Cerebellar cortex (tissue), 1 donor: ENCODE measurements at regions not wholly inside any gene's neighbourhood (a gene's known extent, or its start where the extent isn't known, plus 50 kb on each side); places are given as distances from the start of the nearest gene placed in this dataset.
"Not testable (repeated sequence)": the region's sequence is repeated elsewhere in the genome, so short reads cannot be mapped to it uniquely, and the experiment has no call there.

ENCODE experiments used
- DNase-seq: peaks from one replicate; pipeline ENCODE4 v3.0.0-alpha.2; 2015; ENCODE audit warnings: low spot score

DNA sequence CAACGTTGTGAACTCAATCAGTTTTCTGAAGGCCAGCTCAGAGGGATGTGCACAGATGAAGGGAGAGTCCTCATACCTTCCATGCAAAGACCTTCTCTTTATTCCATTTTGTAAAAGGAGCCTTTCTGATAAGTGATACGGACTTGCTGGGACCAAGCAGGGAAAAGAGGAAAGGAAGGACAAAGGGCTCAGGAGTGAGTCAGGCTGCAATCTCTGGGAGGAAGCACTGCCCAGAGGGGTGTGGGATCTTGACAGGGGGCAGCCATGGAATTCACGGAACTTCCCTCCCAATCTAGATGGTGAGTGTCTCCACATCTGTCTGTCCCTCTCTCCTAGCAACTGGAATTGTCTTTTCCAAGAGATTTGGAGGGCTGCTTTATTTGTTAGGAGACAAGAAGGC, 281.4 kb upstream of the CELF4 start:
- no peak for DNase-seq

DNA sequence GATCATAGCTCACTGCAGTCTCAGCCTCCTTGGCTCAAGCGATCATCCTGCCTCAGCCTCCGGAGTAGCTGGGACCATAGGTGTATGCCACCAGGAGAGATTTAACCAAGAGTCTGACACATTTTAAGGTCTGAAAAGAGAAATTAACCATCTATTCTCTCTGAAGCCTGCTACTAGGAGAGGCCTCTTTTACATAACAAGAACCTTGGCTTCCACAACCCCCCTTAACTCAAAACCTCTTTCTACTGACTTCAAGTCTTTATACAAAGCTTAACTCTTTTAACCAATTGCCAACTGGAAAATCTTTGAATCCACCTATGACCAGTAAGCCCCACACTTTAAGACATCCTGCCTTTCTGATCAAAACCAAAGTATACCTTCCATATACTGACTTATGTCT, 279.9 kb upstream of the CELF4 start:
- no peak for DNase-seq

DNA sequence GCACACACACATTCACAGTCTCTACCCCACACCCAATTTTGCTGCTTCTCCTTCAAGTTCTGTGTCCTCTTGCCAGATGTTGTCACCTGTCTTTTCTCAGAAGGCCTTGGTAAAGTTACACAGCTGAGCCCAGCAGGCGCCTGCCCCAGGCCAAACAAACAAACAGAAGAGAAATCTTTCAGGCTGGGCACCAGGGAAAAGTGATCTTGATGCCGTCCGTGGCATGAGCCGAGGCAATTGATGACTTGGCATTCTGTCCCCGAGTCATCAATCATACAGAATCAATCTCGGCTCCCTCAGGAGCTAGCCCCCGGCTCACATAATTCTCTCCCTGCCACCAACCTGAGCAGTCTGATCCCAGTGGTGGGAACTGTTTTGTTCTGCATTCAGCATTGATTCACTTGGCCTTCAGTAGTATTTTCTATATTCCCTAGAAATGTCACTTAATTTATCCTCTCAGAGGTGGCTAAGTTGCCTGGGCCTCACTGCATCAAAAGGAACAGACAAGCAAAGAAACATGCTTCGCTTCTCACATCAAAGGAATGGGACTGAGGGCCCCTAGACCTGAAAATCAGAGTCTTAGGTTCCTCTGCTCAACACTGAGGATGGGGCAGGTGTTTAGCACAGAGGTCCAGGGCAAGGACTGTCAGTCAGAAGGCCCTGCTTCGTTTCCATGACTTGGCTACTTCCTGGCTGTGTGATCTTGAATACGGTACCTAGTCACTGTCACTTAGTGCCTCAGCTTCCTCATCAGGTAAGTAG, 278.8 kb upstream of the CELF4 start:
- no peak for DNase-seq

DNA sequence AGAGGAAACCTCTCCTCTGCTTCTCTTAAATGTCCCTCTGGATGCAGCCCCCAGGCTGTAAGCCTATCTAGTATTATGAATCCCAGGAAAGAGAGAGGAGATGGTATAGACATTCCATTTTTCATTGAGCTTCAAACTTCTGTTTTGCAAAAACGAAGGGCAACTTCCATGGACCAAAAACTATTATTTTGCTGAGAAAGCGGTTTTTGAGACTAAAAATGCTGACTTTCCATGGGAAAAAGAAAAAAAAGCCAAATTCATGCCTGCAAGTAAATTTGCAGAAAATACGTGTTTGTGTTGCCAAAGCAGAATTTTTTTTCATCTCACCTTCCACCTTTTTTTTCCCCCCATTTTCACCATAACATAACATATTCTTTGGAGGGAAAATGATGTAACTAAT, 272.5 kb upstream of the CELF4 start:
- DNase-seq: no peak

DNA sequence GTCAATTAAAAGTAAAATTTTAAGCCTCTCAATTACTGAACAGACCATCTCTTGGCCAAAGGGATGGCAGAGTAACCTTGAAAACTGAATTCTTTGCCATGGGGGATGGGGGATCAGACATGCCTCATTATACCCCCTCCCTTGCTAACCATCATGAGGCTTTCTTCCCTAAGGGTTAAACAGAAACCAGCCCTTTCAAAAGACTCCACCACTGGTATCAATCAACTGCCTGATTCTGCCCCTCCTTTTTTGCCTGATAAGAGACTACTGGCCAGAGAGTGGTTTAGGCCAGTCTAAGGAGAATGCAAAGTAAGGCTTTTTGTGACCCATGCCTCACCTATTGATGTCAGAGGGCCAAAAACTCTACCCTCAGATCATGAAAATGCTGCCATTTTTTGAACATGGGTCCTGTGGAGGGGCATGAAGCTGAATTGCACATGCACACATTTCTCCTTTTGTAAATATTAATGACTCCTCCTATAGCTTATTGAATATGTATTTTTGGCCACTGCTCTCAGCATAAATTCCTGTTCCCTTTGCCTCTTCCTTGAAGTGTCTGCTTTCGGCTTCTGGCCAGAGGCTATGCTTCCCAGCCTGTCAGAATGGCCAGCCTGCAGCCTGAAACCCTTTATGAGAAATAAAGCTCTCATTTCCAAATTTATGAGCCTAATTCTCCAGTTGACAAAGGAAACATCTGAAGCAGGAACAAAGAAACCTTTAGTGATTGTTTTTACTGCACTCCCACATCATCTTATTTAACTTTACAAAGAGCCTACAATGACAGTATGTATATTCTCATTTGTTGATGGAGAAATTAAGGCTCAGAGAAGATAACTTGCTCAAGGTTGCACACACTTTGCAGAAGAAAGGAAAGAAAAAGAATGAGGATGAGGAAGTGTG, 270.7 kb upstream of the CELF4 start:
- DNase-seq: no peak

DNA sequence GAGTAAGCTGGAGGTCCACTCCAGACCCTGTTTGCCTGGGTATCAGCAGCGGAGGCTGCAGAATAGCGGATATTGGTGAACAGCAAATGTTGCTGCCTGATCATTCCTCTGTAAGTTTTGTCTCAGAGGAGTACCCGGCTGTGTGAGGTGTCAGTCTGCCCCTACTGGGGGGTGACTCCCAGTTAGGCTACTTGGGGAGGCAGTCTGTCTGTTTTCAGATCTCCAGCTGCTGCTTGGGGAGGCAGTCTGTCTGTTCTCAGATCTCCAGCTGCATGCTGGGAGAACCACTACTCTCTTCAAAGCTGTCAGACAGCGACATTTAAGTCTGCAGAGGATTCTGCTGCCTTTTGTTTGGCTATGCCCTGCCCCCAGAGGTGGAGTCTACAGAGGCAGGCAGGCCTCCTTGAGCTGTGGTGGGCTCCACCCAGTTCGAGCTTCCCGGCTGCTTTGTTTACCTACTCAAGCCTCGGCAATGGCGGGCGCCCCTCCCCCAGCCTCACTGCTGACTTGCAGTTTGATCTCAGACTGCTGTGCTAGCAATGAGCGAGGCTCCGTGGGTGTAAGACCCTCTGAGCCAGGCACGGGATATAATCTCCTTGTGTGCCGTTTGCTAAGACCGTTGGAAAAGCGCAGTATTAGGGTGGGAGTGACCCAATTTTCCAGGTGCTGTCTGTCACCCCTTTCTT, 266.6 kb upstream of the CELF4 start:
- DNase-seq: not testable (repeated sequence)

DNA sequence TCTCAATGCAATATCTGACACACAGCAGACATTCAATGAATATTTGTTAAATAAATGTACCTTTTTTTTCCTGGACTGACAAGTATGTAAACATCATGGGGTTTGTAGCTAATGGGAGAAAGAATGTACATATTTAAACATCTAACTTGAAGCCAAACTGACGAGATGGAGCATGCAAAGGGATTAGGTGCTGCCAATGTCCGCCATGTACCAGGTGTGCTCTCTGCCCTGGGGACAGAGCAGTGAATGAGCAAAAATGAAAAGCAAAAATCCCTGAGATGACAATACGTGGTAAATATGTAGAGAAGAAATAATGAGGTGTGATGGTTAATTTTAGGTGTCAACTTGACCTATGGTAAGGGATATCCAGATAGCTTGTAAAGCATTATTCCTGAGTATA, 247.4 kb upstream of the CELF4 start:
- no peak for DNase-seq

DNA sequence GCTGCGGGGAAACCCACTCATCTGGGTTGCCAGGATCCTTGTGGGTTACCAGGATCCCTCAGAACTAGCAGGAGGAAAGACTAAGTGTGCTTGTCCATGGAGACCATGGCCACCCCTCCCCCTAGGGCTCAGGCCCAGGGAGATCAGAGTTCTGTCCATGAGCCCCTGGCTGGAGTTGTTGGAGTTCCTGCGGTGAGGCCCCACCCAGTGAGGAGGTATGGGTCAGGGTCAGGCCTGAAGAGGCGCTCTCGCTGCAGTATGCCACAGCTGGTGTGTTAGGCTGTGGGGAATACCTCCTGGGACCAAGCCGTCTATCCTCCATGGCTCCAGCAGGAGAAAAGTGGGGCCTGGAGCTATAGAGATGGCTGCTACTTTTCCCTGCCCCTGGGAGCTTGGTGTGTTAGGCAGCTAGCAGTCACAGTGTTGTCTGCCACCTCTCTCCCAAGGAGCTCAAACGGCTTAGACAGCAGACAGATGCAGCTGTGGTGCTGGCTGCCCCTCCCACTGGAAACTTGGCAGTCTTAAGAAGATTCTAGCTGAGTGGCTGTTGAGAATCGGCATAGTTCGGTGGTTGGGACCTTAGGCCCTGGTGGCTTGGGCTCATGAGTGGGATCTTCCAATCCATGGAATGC, 240.3 kb upstream of the CELF4 start:
- no peak for DNase-seq

DNA sequence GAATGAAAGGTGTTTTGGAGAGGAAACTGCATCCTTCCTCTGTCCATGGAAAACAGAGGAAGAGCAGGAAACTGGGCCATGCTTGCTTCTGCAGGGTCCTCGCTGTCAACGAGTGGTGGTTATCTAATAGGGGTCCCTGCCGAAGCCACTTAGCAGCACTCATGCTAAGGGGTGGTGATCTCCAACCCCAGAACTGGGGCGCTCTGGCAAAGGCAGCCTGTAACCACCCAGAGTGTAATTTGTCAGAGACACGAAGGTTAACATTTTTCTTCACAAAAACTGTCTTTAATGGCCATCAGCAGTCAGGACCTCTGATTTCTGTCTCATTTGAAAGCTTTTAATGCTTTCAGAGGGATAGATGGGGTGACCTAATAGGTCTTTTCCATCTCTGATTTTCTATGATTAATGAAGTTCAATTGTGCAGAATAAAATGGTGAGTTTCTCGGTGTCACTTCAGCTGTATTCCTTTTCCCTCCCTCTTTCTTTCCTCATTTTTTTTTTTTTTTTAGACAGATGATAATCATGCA, 231.3 kb upstream of the CELF4 start:
- no peak for DNase-seq

DNA sequence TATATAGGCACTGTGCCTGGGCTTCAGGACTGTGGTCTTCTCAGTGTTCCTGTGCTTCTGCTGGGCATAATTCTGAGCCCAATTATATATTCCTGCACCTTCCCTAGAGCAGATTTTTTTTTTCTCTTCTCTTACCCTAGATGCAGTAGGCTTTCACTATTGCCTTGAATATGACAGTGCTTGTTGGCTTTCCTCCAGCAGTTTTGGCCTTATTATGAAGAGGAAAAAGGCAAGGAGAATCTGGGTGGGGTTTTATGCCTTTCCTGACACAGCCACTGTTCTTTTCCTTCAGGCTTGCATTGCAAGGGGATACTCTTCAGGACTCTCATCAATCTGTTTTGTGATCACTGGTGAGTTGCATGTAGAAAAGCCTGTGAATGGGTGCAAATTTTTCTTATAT, 221.9 kb upstream of the CELF4 start:
- DNase-seq: no peak

DNA sequence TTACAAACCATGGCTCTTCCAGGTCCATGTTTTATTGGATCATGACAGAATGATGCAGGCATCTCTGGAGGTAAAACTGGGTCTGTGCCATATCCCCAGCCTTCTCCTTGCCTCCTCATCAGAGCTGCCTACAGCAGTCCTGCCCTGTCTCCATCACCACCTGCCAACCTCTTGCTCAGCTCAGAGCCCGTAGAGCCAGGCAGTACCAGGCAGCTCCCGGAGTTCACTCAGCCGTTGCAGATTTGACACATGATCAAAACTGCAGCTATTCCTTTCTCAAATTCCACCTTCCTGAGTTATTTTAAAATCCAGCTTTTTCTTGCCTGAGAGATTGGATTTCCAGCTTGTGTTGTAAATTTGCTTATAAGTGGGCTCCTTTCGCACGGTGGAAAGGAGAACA, 218.2 kb upstream of the CELF4 start:
- peak; percentile 79 for DNase-seq

DNA sequence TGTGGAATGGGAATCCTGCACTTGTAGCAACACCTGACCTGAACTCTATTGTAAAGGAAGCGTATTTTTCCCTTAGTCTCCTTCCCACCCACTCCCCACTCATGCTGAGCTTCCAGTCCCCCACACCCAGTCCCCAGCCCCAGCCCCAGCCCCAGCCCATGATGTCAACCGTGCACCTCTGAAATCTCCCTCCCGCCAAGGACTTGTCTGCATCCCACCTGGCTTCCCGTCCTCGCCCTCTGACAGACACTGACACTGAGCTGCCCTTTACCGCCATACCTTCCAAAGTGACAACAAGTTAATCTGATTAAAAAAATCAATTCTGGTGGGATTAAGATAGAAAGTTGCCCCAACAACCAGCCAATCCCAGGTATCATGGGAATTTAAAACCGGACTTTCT, 213.6 kb upstream of the CELF4 start:
- DNase-seq: no peak

DNA sequence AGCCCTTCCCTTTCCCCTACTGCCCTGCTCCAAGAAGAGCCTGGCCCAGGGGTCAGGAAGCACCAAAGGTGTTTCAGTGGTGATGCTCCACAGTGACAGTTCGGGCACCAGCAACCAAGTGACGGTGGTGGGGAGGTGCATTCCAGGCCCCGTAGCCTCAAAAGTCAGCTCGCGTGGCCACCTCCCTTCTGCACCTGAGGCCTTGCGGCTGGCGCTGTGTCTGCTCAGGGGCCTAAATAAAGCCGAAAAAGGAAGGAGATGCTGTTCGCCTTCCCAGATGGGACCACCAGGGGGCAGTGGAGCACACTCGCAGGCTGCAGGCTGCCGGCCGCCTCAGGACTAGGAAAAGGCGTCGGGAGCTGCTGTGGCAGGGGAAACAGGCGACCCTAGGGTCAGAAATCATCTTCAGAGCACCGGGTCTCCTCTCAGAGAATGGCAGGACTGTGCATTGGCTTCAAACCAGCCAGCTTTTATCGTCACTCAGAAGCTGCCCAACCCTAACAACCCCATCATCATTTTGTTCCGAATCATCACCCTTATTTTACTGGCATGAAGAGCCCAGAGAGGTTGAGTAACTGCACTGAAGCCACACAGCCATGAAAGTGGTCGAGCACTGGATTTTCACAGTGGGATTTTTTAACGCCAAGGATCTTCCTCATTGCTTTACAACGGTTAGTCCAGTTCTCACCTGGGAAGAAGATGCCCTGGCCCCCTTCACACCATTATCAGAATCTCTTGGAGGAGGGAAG, 213.0 kb upstream of the CELF4 start:
- peak; percentile 80 for DNase-seq

DNA sequence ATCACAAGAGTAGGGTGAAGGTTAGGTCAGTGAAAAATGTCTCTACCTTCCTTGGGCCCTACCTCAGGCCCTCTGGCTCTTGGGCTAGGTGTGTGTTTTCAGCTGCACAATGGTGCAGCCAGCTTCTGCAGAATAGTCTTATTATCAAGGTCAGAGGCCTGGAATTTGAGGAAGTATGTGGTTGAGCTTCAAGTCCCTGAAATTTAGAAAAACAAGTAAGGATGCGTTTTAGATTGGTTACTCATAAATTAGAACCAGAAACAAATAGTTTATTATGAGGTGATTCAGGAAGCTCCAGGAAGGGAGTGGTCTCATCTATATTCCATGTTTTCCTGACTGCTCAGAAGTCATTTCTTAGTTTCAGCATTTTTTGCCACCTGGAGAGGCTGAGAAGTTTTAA, 204.2 kb upstream of the CELF4 start:
- no peak for DNase-seq

DNA sequence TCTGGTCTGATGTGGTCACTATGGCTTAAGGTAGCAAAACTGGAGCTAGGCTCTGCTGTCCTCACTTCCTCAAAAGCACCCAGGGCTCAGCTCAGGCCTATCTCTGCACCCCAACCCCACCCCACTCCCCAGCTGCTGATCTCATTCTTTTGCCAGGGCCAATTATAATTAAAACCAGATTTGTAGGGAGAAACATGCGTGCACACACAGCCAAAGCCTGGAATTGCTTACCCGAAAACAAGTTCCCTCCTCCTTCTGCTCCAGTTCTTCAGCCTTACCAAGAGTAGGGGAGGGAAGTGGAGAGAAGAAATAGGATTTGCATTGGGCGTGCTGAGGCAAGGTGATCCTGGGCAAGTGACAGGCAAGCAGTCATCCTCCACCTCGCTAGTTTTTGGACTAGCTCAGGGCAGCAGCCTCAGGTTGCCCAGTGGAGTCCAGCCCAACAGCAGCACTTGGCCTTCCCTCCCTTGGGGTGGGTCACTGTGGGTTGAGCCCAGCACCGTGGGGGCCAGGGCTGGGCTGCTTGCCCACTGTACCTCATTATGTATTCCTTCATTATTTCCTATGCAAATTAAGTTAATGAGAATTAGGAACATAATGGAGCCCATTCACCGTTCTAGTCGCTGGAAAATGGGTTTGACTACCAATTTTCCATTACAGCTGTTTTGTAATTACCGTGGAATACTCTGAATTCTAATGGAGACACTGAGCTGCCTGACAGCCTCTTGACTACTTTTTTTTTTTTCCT, 199.1 kb upstream of the CELF4 start:
- no peak for DNase-seq

DNA sequence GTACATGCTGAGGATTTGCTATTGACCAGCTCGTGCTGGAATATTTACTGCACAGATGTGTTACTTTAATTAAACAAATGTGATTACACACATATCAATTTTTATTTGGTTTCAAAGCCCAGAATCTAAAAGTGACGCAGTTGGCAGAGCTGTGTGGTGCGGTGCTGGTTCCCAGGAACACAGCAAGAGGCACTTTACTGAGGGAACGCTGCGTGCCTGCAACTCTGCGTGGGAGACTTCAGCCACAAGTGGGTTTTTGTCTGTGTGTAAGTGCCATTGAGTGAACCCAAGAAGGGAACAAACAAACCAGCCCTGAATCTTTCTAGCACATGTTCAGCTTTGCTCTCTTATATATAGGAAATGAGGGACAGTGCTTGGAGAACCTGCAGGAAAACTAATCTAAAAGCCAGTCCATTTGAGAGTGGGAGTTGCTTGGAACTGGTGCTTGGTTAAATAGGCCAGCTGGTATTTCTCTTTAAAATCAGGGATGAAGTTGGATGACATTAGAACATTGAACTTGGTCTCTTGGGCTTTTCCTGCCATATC, 196.6 kb upstream of the CELF4 start:
- no peak for DNase-seq

DNA sequence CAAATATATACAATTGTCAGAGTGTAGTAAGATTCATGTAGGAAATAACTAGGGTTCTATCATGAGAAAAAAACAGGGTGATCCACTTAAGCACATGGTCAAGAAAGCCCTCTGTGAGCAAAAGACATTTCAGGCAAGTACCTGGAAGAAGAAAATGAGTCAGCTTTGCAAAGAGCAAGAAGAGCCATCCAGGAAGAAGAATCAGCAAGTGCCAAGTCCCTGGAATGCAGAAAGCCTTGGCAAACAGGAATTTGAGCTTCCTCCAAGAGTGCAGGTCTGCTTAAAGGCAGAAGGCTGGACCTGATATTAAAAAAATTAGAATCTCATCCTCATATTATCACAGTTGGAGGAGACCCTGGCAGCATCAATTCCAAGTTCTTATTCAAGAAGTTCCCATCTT, 188.5 kb upstream of the CELF4 start:
- DNase-seq: no peak

DNA sequence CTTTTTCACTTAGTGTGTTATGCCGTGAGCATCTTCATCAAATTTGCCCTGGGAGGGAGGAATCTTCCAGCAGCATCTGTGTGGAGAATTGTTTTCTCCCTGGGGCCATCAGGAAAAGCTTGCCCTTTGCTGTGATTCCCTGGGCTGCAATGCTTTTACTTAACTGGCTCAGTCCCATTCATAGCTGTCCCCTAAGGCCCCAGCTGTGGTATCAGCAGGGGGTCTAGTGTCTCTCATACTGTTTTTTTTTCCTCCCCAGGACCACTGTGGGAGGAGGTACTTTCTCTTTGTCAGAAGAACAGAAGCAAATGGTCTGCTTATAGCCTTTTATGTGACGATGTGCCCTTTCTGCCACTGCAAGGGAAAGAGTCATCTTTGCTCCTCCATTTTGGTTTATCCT, 176.8 kb upstream of the CELF4 start:
- no peak for DNase-seq

DNA sequence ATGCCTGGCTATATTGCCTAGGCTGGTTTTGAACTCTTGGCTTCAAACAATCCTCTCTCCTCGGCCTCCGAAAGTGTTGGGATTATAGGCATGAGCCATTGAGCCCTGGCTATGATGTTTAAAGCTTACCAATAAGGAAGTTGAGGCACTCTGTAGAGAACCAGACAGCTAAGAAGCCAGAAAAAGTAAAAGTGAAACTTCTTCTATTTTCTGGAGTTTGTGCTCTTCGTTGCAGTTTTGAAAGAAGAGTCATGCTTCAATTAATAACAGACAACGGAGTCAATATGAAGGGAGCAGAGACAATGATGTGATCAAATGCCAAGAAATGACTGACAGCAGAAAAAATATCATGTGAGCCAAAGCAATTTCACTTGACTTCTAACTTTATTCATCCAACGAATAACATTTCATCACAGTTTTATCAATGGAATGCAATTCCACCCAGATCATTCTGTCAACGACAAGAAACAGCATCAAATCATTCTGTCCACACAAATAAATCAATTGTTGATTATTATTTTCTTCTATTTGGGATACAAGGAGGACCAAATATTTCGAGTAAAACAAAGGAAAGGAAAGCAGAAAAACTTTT, 175.5 kb upstream of the CELF4 start:
- DNase-seq: no peak

DNA sequence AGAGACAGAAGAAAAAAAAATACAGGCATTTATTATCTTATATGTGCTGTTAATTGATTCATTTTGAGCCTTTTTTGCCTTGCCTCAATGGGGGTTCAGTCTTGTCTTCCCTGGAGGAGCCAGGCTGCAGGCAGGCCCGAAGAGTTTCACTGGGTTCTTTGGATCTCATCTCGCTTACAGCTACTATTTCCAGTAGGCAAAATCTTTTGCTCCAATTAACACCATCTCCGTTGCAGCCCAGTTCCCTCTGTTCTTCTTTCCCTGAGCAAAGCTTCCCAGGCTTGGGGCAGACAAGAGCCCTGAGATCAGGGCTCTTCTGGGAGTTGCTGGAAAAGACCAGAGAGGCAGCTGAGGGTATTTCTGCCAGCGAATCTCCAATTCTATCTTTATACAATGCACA, 168.8 kb upstream of the CELF4 start:
- no peak for DNase-seq
